Stimulated activated naive B cell treated with anti-CD40 and anti-IgM and Interleukin-4, amounts not matched to agents 10 μg/mL and 1 μg/mL and 100 μg/mL, for 72 hours (primary cell): ENCODE measurements at regions not wholly inside any gene's neighbourhood (a gene's known extent, or its start where the extent isn't known, plus 50 kb on each side); places are given as distances from the start of the nearest gene placed in this dataset.

Experiments used
- ATAC-seq, 2 donors: fragments of 150-1000 bp; cut with Tn5 transposase; replicated peaks; 2 replicates each; pipeline ENCODE4 v1.10.0; 2021; ENCODE audit warnings: moderate library complexity in 1 of 2
- DNase-seq: peaks from one replicate; pipeline ENCODE4 v3.0.0; 2021
- H3K27ac Mint-ChIP-seq: one replicate; pipeline ENCODE4 v1.8.0; 2022; ENCODE audit warnings: mild to moderate bottlenecking, mixed read lengths
- H3K27me3 Mint-ChIP-seq, 2 donors: one replicate each; pipeline ENCODE4 v1.8.0; 2022; ENCODE audit warnings: mixed read lengths in 2 of 2
- H3K36me3 Mint-ChIP-seq, 2 donors: one replicate each; pipeline ENCODE4 v1.8.0; 2022; ENCODE audit warnings: mixed read lengths in 2 of 2, mild to moderate bottlenecking in 1 of 2
- H3K4me1 Mint-ChIP-seq, 2 donors: one replicate each; pipeline ENCODE4 v1.8.0; 2022; ENCODE audit warnings: mixed read lengths in 2 of 2, mild to moderate bottlenecking in 1 of 2
- H3K4me3 Mint-ChIP-seq, 2 donors: one replicate each; pipeline ENCODE4 v1.8.0; 2022; ENCODE audit warnings: mild to moderate bottlenecking in 2 of 2, mixed read lengths in 2 of 2, moderate library complexity in 1 of 2
- H3K9me3 Mint-ChIP-seq, 2 donors: one replicate each; pipeline ENCODE4 v1.8.0; 2022; ENCODE audit warnings: mixed read lengths in 2 of 2, mild to moderate bottlenecking in 1 of 2

GRCh38 chr21:16740511-16740910 lies 772.3 kb upstream of the CXADR start:
- Mint-ChIP-seq H3K36me3 (no peaks in the 10 kb centered on the region), H3K9me3 (peaks cover 0 to 6% of the 10 kb centered on the region in 2 donors), H3K27me3 (no peaks in the 10 kb centered on the region), H3K4me3 (no peak overlapping the region), H3K4me1 (no peaks in the 10 kb centered on the region), H3K27ac (no peak overlapping the region)
- no peak for ATAC-seq
- DNase-seq = no peak

- Mint-ChIP-seq H3K4me1 (no peaks in the 10 kb centered on the region), H3K27me3 (no peaks in the 10 kb centered on the region), H3K27ac (no peak overlapping the region), H3K4me3 (no peak overlapping the region), H3K36me3 (no peaks in the 10 kb centered on the region), H3K9me3 (peaks cover 0 to 4% of the 10 kb centered on the region in 2 donors)
- ATAC-seq (no peak), DNase-seq (no peak)
These were observed 771.6 kb upstream of the CXADR start for GRCh38 chr21:16741141-16741665.

GRCh38 chr21:16742131-16742641 lies 770.7 kb upstream of the CXADR start:
- no peaks in the 10 kb centered on the region for H3K27me3 Mint-ChIP-seq
- no peak overlapping the region for H3K4me3 Mint-ChIP-seq
- ATAC-seq (no peak), DNase-seq (no peak)
- H3K9me3 Mint-ChIP-seq = peaks cover 0 to 2% of the 10 kb centered on the region in 2 donors
- H3K36me3 Mint-ChIP-seq = no peaks in the 10 kb centered on the region
- H3K4me1 Mint-ChIP-seq = no peaks in the 10 kb centered on the region
- H3K27ac Mint-ChIP-seq = no peak overlapping the region

- no peaks in the 10 kb centered on the region for H3K36me3 Mint-ChIP-seq
- H3K4me1 Mint-ChIP-seq = no peaks in the 10 kb centered on the region
- no peak overlapping the region for H3K27ac Mint-ChIP-seq
- DNase-seq (no peak), ATAC-seq (no peak)
- H3K4me3 Mint-ChIP-seq = no peak overlapping the region
- H3K27me3 Mint-ChIP-seq = no peaks in the 10 kb centered on the region
- H3K9me3 Mint-ChIP-seq = peaks cover 0 to 2% of the 10 kb centered on the region in 2 donors
These were observed 770.1 kb upstream of the CXADR start for GRCh38 chr21:16742741-16743140.

GRCh38 chr21:16743317-16743716 lies 769.5 kb upstream of the CXADR start:
- ATAC-seq (no peak), DNase-seq (no peak)
- Mint-ChIP-seq H3K4me3 (no peak overlapping the region), H3K36me3 (no peaks in the 10 kb centered on the region), H3K27me3 (no peaks in the 10 kb centered on the region), H3K9me3 (peaks cover 0 to 4% of the 10 kb centered on the region in 2 donors), H3K4me1 (no peaks in the 10 kb centered on the region), H3K27ac (no peak overlapping the region)

- Mint-ChIP-seq H3K27ac (no peak overlapping the region), H3K36me3 (no peaks in the 10 kb centered on the region), H3K4me3 (no peak overlapping the region), H3K27me3 (no peaks in the 10 kb centered on the region), H3K9me3 (peaks cover 0 to 4% of the 10 kb centered on the region in 2 donors), H3K4me1 (no peaks in the 10 kb centered on the region)
- no peak for ATAC-seq
- DNase-seq = no peak
These were observed 761.9 kb upstream of the CXADR start for GRCh38 chr21:16750926-16751325.

GRCh38 chr21:16751695-16752474 lies 761.0 kb upstream of the CXADR start:
- no peak for ATAC-seq

GRCh38 chr21:16752475-16752857 lies 760.4 kb upstream of the CXADR start:
- Mint-ChIP-seq H3K4me1 (no peaks in the 10 kb centered on the region), H3K4me3 (no peak overlapping the region), H3K36me3 (no peaks in the 10 kb centered on the region), H3K27ac (no peak overlapping the region), H3K27me3 (no peaks in the 10 kb centered on the region), H3K9me3 (peaks cover 0 to 8% of the 10 kb centered on the region in 2 donors)
- DNase-seq = no peak
- no peak for ATAC-seq

More at GRCh38 chr21:16751695-16752474, 761.0 kb upstream of the CXADR start:
- Mint-ChIP-seq H3K36me3 (no peaks in the 10 kb centered on the region), H3K4me1 (no peaks in the 10 kb centered on the region), H3K4me3 (no peak overlapping the region), H3K27me3 (no peaks in the 10 kb centered on the region), H3K27ac (no peak overlapping the region), H3K9me3 (peaks cover 0 to 8% of the 10 kb centered on the region in 2 donors)
- DNase-seq = no peak

- Mint-ChIP-seq H3K9me3 (peaks cover 0 to 6% of the 10 kb centered on the region in 2 donors), H3K4me3 (no peak overlapping the region), H3K4me1 (no peaks in the 10 kb centered on the region), H3K36me3 (no peaks in the 10 kb centered on the region), H3K27me3 (no peaks in the 10 kb centered on the region), H3K27ac (no peak overlapping the region)
- ATAC-seq (no peak), DNase-seq (no peak)
These were observed 757.8 kb upstream of the CXADR start for GRCh38 chr21:16755061-16755460.

GRCh38 chr21:16767201-16767600 lies 745.6 kb upstream of the CXADR start:
- Mint-ChIP-seq H3K9me3 (no peaks in the 10 kb centered on the region), H3K36me3 (no peaks in the 10 kb centered on the region), H3K27me3 (no peaks in the 10 kb centered on the region), H3K4me1 (no peaks in the 10 kb centered on the region), H3K27ac (no peak overlapping the region), H3K4me3 (no peak overlapping the region)
- DNase-seq = no peak
- no peak for ATAC-seq

GRCh38 chr21:16768096-16768495 lies 744.7 kb upstream of the CXADR start:
- Mint-ChIP-seq H3K9me3 (peaks cover 4 to 5% of the 10 kb centered on the region in 2 donors), H3K4me1 (no peaks in the 10 kb centered on the region), H3K36me3 (no peaks in the 10 kb centered on the region), H3K27me3 (no peaks in the 10 kb centered on the region), H3K27ac (no peak overlapping the region), H3K4me3 (no peak overlapping the region)
- ATAC-seq = no peak
- no peak for DNase-seq

GRCh38 chr21:16770266-16770665 lies 742.6 kb upstream of the CXADR start:
- no peak for DNase-seq
- Mint-ChIP-seq H3K4me3 (no peak overlapping the region), H3K4me1 (no peaks in the 10 kb centered on the region), H3K27me3 (no peaks in the 10 kb centered on the region), H3K27ac (no peak overlapping the region), H3K9me3 (peaks cover 4 to 5% of the 10 kb centered on the region in 2 donors), H3K36me3 (no peaks in the 10 kb centered on the region)
- ATAC-seq = no peak

GRCh38 chr21:16773206-16773605 lies 739.6 kb upstream of the CXADR start:
- H3K4me3 Mint-ChIP-seq = no peak overlapping the region
- DNase-seq = no peak
- peaks cover 6 to 7% of the 10 kb centered on the region in 2 donors for H3K9me3 Mint-ChIP-seq
- no peaks in the 10 kb centered on the region for H3K27me3 Mint-ChIP-seq
- ATAC-seq = no peak
- H3K27ac Mint-ChIP-seq = no peak overlapping the region
- no peaks in the 10 kb centered on the region for H3K4me1 Mint-ChIP-seq
- H3K36me3 Mint-ChIP-seq = no peaks in the 10 kb centered on the region

GRCh38 chr21:16775076-16775475 lies 737.8 kb upstream of the CXADR start:
- H3K27ac Mint-ChIP-seq = no peak overlapping the region

GRCh38 chr21:16777041-16777720 lies 735.7 kb upstream of the CXADR start:
- Mint-ChIP-seq H3K4me3 (no peak overlapping the region), H3K27me3 (no peaks in the 10 kb centered on the region), H3K9me3 (peaks cover 9 to 12% of the 10 kb centered on the region in 2 donors), H3K27ac (no peak overlapping the region), H3K4me1 (no peaks in the 10 kb centered on the region), H3K36me3 (no peaks in the 10 kb centered on the region)
- ATAC-seq = no peak
- DNase-seq = no peak

More at GRCh38 chr21:16775076-16775475, 737.8 kb upstream of the CXADR start:
- H3K9me3 Mint-ChIP-seq = peaks cover 6 to 9% of the 10 kb centered on the region in 2 donors
- H3K4me3 Mint-ChIP-seq = no peak overlapping the region
- H3K4me1 Mint-ChIP-seq = no peaks in the 10 kb centered on the region
- ATAC-seq (no peak), DNase-seq (no peak)
- no peaks in the 10 kb centered on the region for H3K36me3 Mint-ChIP-seq
- H3K27me3 Mint-ChIP-seq = no peaks in the 10 kb centered on the region
